ENCODE measurements at regions not wholly inside any gene's neighbourhood (a gene's known extent, or its start where the extent isn't known, plus 50 kb on each side); places are given as distances from the start of the nearest gene placed in this dataset.

DNA sequence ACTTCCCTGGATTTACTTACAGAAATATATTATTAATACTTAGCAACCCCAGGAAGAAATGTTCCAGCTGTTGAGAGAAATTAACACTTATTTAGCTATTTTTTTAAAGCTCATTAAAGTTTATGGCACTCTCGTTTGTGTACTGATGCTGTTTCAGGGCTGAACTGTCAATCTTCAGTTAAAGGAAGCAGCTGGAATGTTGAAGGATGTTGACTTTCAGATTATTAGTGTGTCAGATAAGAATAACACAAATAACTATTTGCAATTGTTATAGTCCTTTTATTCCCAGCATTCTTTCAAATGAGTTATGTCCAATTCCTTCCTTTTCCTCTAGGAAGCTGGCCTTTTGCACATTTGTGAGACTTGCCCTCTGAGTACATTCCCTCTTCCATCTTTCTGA lies 278.2 kb upstream of the RAG2 start:
- ChIA-PET POLR2A (no interaction called here), CTCF (no interaction called here), RAD21 (ENCODE audit: low non-redundant PET in 1 of 2, low total read pairs in 2 of 2, uncharacterized antibody in 2 of 2, unreplicated experiment in 2 of 2) (no interaction called here)
- no peak overlapping the region for H3K9ac ChIP-seq (ENCODE audit: low read length)
- DNase-seq (ENCODE audit: low read depth, low spot score), result no peak
- no peak overlapping the region for H3K27ac ChIP-seq (ENCODE audit: low read depth, low read length)
- no peaks in the 10 kb centered on the region for H4K20me1 ChIP-seq (ENCODE audit: insufficient read depth)
- no peaks in the 10 kb centered on the region for H3K36me3 ChIP-seq (ENCODE audit: control insufficient read depth in 1 of 2, insufficient read depth in 2 of 2, low read length in 2 of 2)
- TF ChIP-seq POLR2A (IDR thresholded peaks at IDR 0.05; ENCODE audit: borderline replicate concordance, extremely low read depth, insufficient read depth, insufficient read length) (no peak), CBX3 (IDR thresholded peaks at IDR 0.05; ENCODE audit: low read depth) (no peak), EZH2 (IDR thresholded peaks at IDR 0.05) (no peak), SP1 (IDR thresholded peaks at IDR 0.05; ENCODE audit: low read depth) (no peak), ZFX (IDR thresholded peaks at IDR 0.05) (no peak), ZNF274 (IDR thresholded peaks at IDR 0.05; ENCODE audit: low read depth, low read length) (no peak)
- TF ChIP-seq, protein P1, sequence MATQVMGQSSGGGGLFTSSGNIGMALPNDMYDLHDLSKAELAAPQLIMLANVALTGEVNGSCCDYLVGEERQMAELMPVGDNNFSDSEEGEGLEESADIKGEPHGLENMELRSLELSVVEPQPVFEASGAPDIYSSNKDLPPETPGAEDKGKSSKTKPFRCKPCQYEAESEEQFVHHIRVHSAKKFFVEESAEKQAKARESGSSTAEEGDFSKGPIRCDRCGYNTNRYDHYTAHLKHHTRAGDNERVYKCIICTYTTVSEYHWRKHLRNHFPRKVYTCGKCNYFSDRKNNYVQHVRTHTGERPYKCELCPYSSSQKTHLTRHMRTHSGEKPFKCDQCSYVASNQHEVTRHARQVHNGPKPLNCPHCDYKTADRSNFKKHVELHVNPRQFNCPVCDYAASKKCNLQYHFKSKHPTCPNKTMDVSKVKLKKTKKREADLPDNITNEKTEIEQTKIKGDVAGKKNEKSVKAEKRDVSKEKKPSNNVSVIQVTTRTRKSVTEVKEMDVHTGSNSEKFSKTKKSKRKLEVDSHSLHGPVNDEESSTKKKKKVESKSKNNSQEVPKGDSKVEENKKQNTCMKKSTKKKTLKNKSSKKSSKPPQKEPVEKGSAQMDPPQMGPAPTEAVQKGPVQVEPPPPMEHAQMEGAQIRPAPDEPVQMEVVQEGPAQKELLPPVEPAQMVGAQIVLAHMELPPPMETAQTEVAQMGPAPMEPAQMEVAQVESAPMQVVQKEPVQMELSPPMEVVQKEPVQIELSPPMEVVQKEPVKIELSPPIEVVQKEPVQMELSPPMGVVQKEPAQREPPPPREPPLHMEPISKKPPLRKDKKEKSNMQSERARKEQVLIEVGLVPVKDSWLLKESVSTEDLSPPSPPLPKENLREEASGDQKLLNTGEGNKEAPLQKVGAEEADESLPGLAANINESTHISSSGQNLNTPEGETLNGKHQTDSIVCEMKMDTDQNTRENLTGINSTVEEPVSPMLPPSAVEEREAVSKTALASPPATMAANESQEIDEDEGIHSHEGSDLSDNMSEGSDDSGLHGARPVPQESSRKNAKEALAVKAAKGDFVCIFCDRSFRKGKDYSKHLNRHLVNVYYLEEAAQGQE (IDR thresholded peaks at IDR 0.05; ENCODE audit: low read depth), result no peak
- intact Hi-C loops (cut with micrococcal nuclease), result no loop called here
- no peak overlapping the region for H2AFZ ChIP-seq (ENCODE audit: low read depth, low read length, poor library complexity, severe bottlenecking)
- no peak for ATAC-seq
- no peak overlapping the region for H3K4me3 ChIP-seq (replicated peaks in 1 of 2; ENCODE audit: low read depth in 1 of 2, low read length in 2 of 2)
- H3K79me2 ChIP-seq (ENCODE audit: insufficient read depth, low read length), result no peaks in the 10 kb centered on the region
- H3K9me2 ChIP-seq (ENCODE audit: insufficient read depth), result no peaks in the 10 kb centered on the region
- no peaks in the 10 kb centered on the region for H3K9me3 ChIP-seq (ENCODE audit: control insufficient read depth in 1 of 2, insufficient read depth in 1 of 2, low read depth in 1 of 2, low read length in 2 of 2)
- no peak overlapping the region for H3K4me2 ChIP-seq (ENCODE audit: low read length)
- H3K4me1 ChIP-seq (ENCODE audit: control insufficient read depth in 1 of 2, insufficient read depth in 2 of 2, low read length in 2 of 2), result no peaks in the 10 kb centered on the region
- no peaks in the 10 kb centered on the region for H3K27me3 ChIP-seq (ENCODE audit: insufficient read depth, low read length)
- BruUV-seq (replicated peaks), result no TSS peak

DNA sequence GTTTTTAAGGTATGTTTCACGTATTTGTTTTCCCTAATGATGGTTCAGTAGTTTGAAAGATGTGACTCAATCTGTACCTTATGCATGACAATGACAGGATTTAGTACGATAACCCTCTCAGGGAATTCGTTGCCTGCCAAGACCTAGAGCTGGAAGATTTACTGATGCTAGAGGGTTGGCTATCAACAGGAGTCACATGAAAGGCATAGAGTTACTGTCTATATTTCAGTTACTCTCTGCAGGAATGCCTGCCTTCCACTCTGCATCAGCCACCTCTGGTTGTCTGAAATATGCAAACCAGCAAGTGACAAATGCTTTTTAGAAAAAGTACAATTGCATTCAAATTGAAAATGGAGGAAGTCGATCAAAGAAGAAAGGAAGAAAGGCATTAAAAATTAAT lies 276.3 kb upstream of the RAG2 start:
- Histone ChIP-seq H3K4me3 (replicated peaks in 1 of 2; ENCODE audit: low read depth in 1 of 2, low read length in 2 of 2) (no peak overlapping the region), H2AFZ (ENCODE audit: low read depth, low read length, poor library complexity, severe bottlenecking) (no peak overlapping the region), H3K79me2 (ENCODE audit: insufficient read depth, low read length) (no peaks in the 10 kb centered on the region), H3K27me3 (ENCODE audit: insufficient read depth, low read length) (no peaks in the 10 kb centered on the region), H3K9ac (ENCODE audit: low read length) (no peak overlapping the region), H3K36me3 (ENCODE audit: control insufficient read depth in 1 of 2, insufficient read depth in 2 of 2, low read length in 2 of 2) (no peaks in the 10 kb centered on the region), H3K4me2 (ENCODE audit: low read length) (no peak overlapping the region), H3K9me3 (ENCODE audit: control insufficient read depth in 1 of 2, insufficient read depth in 1 of 2, low read depth in 1 of 2, low read length in 2 of 2) (no peaks in the 10 kb centered on the region), H3K27ac (ENCODE audit: low read depth, low read length) (no peak overlapping the region), H4K20me1 (ENCODE audit: insufficient read depth) (no peaks in the 10 kb centered on the region), H3K9me2 (ENCODE audit: insufficient read depth) (no peaks in the 10 kb centered on the region), H3K4me1 (ENCODE audit: control insufficient read depth in 1 of 2, insufficient read depth in 2 of 2, low read length in 2 of 2) (no peaks in the 10 kb centered on the region)
- no peak for TF ChIP-seq JUND (IDR thresholded peaks at IDR 0.05)
- TF ChIP-seq ELF1 (IDR thresholded peaks at IDR 0.05; ENCODE audit: borderline replicate concordance, low read depth), result no peak
- no peak for ATAC-seq
- no peak for DNase-seq (ENCODE audit: low read depth, low spot score)
- no TSS peak for BruUV-seq (replicated peaks)
- intact Hi-C loops (cut with micrococcal nuclease), result no loop called here
- ChIA-PET RAD21 (ENCODE audit: low non-redundant PET in 1 of 2, low total read pairs in 2 of 2, uncharacterized antibody in 2 of 2, unreplicated experiment in 2 of 2) (no interaction called here), POLR2A (no interaction called here), CTCF (no interaction called here)
